ENCODE measurements at regions not wholly inside any gene's neighbourhood (a gene's known extent, or its start where the extent isn't known, plus 50 kb on each side); places are given as distances from the start of the nearest gene placed in this dataset.

GRCh38 chr2:53259395-53260009, 508.1 kb upstream of the CHAC2 start:
- Histone ChIP-seq H3K4me1 (ENCODE audit: control insufficient read depth in 5 of 5, insufficient read depth in 5 of 5, low read length in 5 of 5) (no peaks in the 10 kb centered on the region), H3K4me3 (ENCODE audit: low read depth in 1 of 5, low read length in 5 of 5) (no peak overlapping the region)

GRCh38 chr2:53257287-53257686, 510.3 kb upstream of the CHAC2 start:
- no peaks in the 10 kb centered on the region for H3K4me1 ChIP-seq (ENCODE audit: control insufficient read depth in 5 of 5, insufficient read depth in 5 of 5, low read length in 5 of 5)
- H3K27me3 ChIP-seq (ENCODE audit: control insufficient read depth in 5 of 5, insufficient read depth in 4 of 5, low read length in 5 of 5), result no peaks in the 10 kb centered on the region
- H3K36me3 ChIP-seq (ENCODE audit: control insufficient read depth in 5 of 5, insufficient read depth in 5 of 5, low read length in 5 of 5), result no peaks in the 10 kb centered on the region
- H3K27ac ChIP-seq (ENCODE audit: low read depth, low read length), result no peak overlapping the region
- no peak overlapping the region for H3K4me3 ChIP-seq (ENCODE audit: low read depth in 1 of 5, low read length in 5 of 5)
- peaks cover 0 to 3% (median 0%) of the 10 kb centered on the region in 5 donors for H3K9me3 ChIP-seq (ENCODE audit: control insufficient read depth in 5 of 5, low read length in 5 of 5)
- no peak overlapping the region for H3K9ac ChIP-seq (ENCODE audit: low read length in 5 of 5)

More at GRCh38 chr2:53259395-53260009, 508.1 kb upstream of the CHAC2 start:
- Histone ChIP-seq H3K27me3 (ENCODE audit: control insufficient read depth in 5 of 5, insufficient read depth in 4 of 5, low read length in 5 of 5) (no peaks in the 10 kb centered on the region), H3K9me3 (ENCODE audit: control insufficient read depth in 5 of 5, low read length in 5 of 5) (peaks cover 0 to 3% (median 0%) of the 10 kb centered on the region in 5 donors), H3K27ac (ENCODE audit: low read depth, low read length) (no peak overlapping the region), H3K9ac (ENCODE audit: low read length in 5 of 5) (no peak overlapping the region), H3K36me3 (ENCODE audit: control insufficient read depth in 5 of 5, insufficient read depth in 5 of 5, low read length in 5 of 5) (no peaks in the 10 kb centered on the region)

GRCh38 chr2:53253244-53253643, 514.4 kb upstream of the CHAC2 start:
- Histone ChIP-seq H3K4me1 (ENCODE audit: control insufficient read depth in 5 of 5, insufficient read depth in 5 of 5, low read length in 5 of 5) (no peaks in the 10 kb centered on the region), H3K27ac (ENCODE audit: low read depth, low read length) (no peak overlapping the region), H3K4me3 (ENCODE audit: low read depth in 1 of 5, low read length in 5 of 5) (no peak overlapping the region), H3K9me3 (ENCODE audit: control insufficient read depth in 5 of 5, low read length in 5 of 5) (no peaks in the 10 kb centered on the region), H3K27me3 (ENCODE audit: control insufficient read depth in 5 of 5, insufficient read depth in 4 of 5, low read length in 5 of 5) (no peaks in the 10 kb centered on the region), H3K9ac (ENCODE audit: low read length in 5 of 5) (no peak overlapping the region), H3K36me3 (ENCODE audit: control insufficient read depth in 5 of 5, insufficient read depth in 5 of 5, low read length in 5 of 5) (no peaks in the 10 kb centered on the region)

- no peak overlapping the region for H3K27ac ChIP-seq (ENCODE audit: low read depth, low read length)
These were observed 515.5 kb upstream of the CHAC2 start for GRCh38 chr2:53252115-53252514.

GRCh38 chr2:53247956-53248735, 519.5 kb upstream of the CHAC2 start:
- peaks cover 0 to 4% (median 0%) of the 10 kb centered on the region in 5 donors for H3K4me1 ChIP-seq (ENCODE audit: control insufficient read depth in 5 of 5, insufficient read depth in 5 of 5, low read length in 5 of 5)

More at GRCh38 chr2:53252115-53252514, 515.5 kb upstream of the CHAC2 start:
- Histone ChIP-seq H3K4me1 (ENCODE audit: control insufficient read depth in 5 of 5, insufficient read depth in 5 of 5, low read length in 5 of 5) (peaks cover 0 to 4% (median 0%) of the 10 kb centered on the region in 5 donors), H3K9me3 (ENCODE audit: control insufficient read depth in 5 of 5, low read length in 5 of 5) (no peaks in the 10 kb centered on the region), H3K9ac (ENCODE audit: low read length in 5 of 5) (no peak overlapping the region), H3K27me3 (ENCODE audit: control insufficient read depth in 5 of 5, insufficient read depth in 4 of 5, low read length in 5 of 5) (no peaks in the 10 kb centered on the region), H3K4me3 (ENCODE audit: low read depth in 1 of 5, low read length in 5 of 5) (no peak overlapping the region), H3K36me3 (ENCODE audit: control insufficient read depth in 5 of 5, insufficient read depth in 5 of 5, low read length in 5 of 5) (no peaks in the 10 kb centered on the region)

GRCh38 chr2:53243430-53243829, 524.2 kb upstream of the CHAC2 start:
- Histone ChIP-seq H3K4me1 (ENCODE audit: control insufficient read depth in 5 of 5, insufficient read depth in 5 of 5, low read length in 5 of 5) (peaks cover 0 to 4% (median 0%) of the 10 kb centered on the region in 5 donors), H3K27ac (ENCODE audit: low read depth, low read length) (no peak overlapping the region), H3K9ac (ENCODE audit: low read length in 5 of 5) (no peak overlapping the region), H3K36me3 (ENCODE audit: control insufficient read depth in 5 of 5, insufficient read depth in 5 of 5, low read length in 5 of 5) (no peaks in the 10 kb centered on the region), H3K4me3 (ENCODE audit: low read depth in 1 of 5, low read length in 5 of 5) (no peak overlapping the region), H3K9me3 (ENCODE audit: control insufficient read depth in 5 of 5, low read length in 5 of 5) (no peaks in the 10 kb centered on the region), H3K27me3 (ENCODE audit: control insufficient read depth in 5 of 5, insufficient read depth in 4 of 5, low read length in 5 of 5) (no peaks in the 10 kb centered on the region)

More at GRCh38 chr2:53247956-53248735, 519.5 kb upstream of the CHAC2 start:
- Histone ChIP-seq H3K36me3 (ENCODE audit: control insufficient read depth in 5 of 5, insufficient read depth in 5 of 5, low read length in 5 of 5) (no peaks in the 10 kb centered on the region), H3K9ac (ENCODE audit: low read length in 5 of 5) (no peak overlapping the region), H3K27me3 (ENCODE audit: control insufficient read depth in 5 of 5, insufficient read depth in 4 of 5, low read length in 5 of 5) (no peaks in the 10 kb centered on the region), H3K9me3 (ENCODE audit: control insufficient read depth in 5 of 5, low read length in 5 of 5) (no peaks in the 10 kb centered on the region), H3K4me3 (ENCODE audit: low read depth in 1 of 5, low read length in 5 of 5) (no peak overlapping the region), H3K27ac (ENCODE audit: low read depth, low read length) (no peak overlapping the region)

- Histone ChIP-seq H3K9me3 (ENCODE audit: control insufficient read depth in 5 of 5, low read length in 5 of 5) (no peaks in the 10 kb centered on the region), H3K27ac (ENCODE audit: low read depth, low read length) (no peak overlapping the region), H3K4me1 (ENCODE audit: control insufficient read depth in 5 of 5, insufficient read depth in 5 of 5, low read length in 5 of 5) (no peaks in the 10 kb centered on the region), H3K4me3 (ENCODE audit: low read depth in 1 of 5, low read length in 5 of 5) (no peak overlapping the region), H3K9ac (ENCODE audit: low read length in 5 of 5) (no peak overlapping the region), H3K36me3 (ENCODE audit: control insufficient read depth in 5 of 5, insufficient read depth in 5 of 5, low read length in 5 of 5) (no peaks in the 10 kb centered on the region), H3K27me3 (ENCODE audit: control insufficient read depth in 5 of 5, insufficient read depth in 4 of 5, low read length in 5 of 5) (no peaks in the 10 kb centered on the region)
These were observed 525.5 kb upstream of the CHAC2 start for GRCh38 chr2:53242090-53242489.

- Histone ChIP-seq H3K9ac (ENCODE audit: low read length in 5 of 5) (no peak overlapping the region), H3K27me3 (ENCODE audit: control insufficient read depth in 5 of 5, insufficient read depth in 4 of 5, low read length in 5 of 5) (no peaks in the 10 kb centered on the region), H3K27ac (ENCODE audit: low read depth, low read length) (no peak overlapping the region), H3K4me1 (ENCODE audit: control insufficient read depth in 5 of 5, insufficient read depth in 5 of 5, low read length in 5 of 5) (no peaks in the 10 kb centered on the region), H3K4me3 (ENCODE audit: low read depth in 1 of 5, low read length in 5 of 5) (no peak overlapping the region), H3K9me3 (ENCODE audit: control insufficient read depth in 5 of 5, low read length in 5 of 5) (no peaks in the 10 kb centered on the region), H3K36me3 (ENCODE audit: control insufficient read depth in 5 of 5, insufficient read depth in 5 of 5, low read length in 5 of 5) (no peaks in the 10 kb centered on the region)
These were observed 531.6 kb upstream of the CHAC2 start for GRCh38 chr2:53235836-53236582.

GRCh38 chr2:53234548-53234903, 533.1 kb upstream of the CHAC2 start:
- no peaks in the 10 kb centered on the region for H3K27me3 ChIP-seq (ENCODE audit: control insufficient read depth in 5 of 5, insufficient read depth in 4 of 5, low read length in 5 of 5)

More at GRCh38 chr2:53234548-53234903, 533.1 kb upstream of the CHAC2 start:
- Histone ChIP-seq H3K4me1 (ENCODE audit: control insufficient read depth in 5 of 5, insufficient read depth in 5 of 5, low read length in 5 of 5) (no peaks in the 10 kb centered on the region), H3K4me3 (ENCODE audit: low read depth in 1 of 5, low read length in 5 of 5) (no peak overlapping the region), H3K36me3 (ENCODE audit: control insufficient read depth in 5 of 5, insufficient read depth in 5 of 5, low read length in 5 of 5) (no peaks in the 10 kb centered on the region), H3K27ac (ENCODE audit: low read depth, low read length) (no peak overlapping the region), H3K9me3 (ENCODE audit: control insufficient read depth in 5 of 5, low read length in 5 of 5) (no peaks in the 10 kb centered on the region), H3K9ac (ENCODE audit: low read length in 5 of 5) (no peak overlapping the region)

Data from subcutaneous abdominal adipose tissue (tissue), 5 donors.